PC-9 (cell line): ENCODE measurements at regions not wholly inside any gene's neighbourhood (a gene's known extent, or its start where the extent isn't known, plus 50 kb on each side); places are given as distances from the start of the nearest gene placed in this dataset.

ENCODE experiments used
- BruUV-seq: library from RNA; stranded (reverse); fragments of 400-500 nt; replicated peaks from 2 replicates; lab custom pipeline; 2021; lab: Mats Ljungman, UMichigan
- CTCF ChIA-PET: fragments of 300-600 bp; sonication (Branson Sonifier 250); formaldehyde crosslinking; loops from one replicate; lab custom pipeline; 2022; ENCODE audit warnings: antibody characterized with exemption; lab: Charles Lee
- POLR2A ChIA-PET: fragments of 300-600 bp; sonication (Branson Sonifier 250); formaldehyde crosslinking; loops from one replicate; lab custom pipeline; 2022; ENCODE audit warnings: antibody characterized with exemption; ENCODE audit not compliant: unreplicated experiment; lab: Charles Lee
- DNase-seq, 2 experiments: peaks; one replicate each; pipeline versions ENCODE4 v3.0.0 to v3.0.0-alpha.2; 2015 to 2022; ENCODE audit warnings: mixed read lengths in 1 of 2
- H2AFZ ChIP-seq: fragments of 200-600 bp; sonication (generic); 2 replicates; pipeline ENCODE4 v1.8.1; 2017; ENCODE audit warnings: antibody characterized with exemption
- H3F3A ChIP-seq: fragments of 200-600 bp; sonication (generic); 2 replicates; pipeline ENCODE4 v1.8.1; 2017; ENCODE audit warnings: antibody characterized with exemption, mild to moderate bottlenecking, low read depth; ENCODE audit not compliant: insufficient read depth
- H3K27ac ChIP-seq: fragments of 200-600 bp; sonication (generic); 2 replicates; pipeline ENCODE4 v1.6.1; 2016; ENCODE audit warnings: mixed run types
- H3K27me3 ChIP-seq: fragments of 200-600 bp; sonication (generic); 2 replicates; pipeline ENCODE4 v1.6.1; 2016; ENCODE audit warnings: low read depth, mixed run types; ENCODE audit not compliant: insufficient read depth
- H3K36me3 ChIP-seq: fragments of 200-600 bp; sonication (generic); 2 replicates; pipeline ENCODE4 v1.6.1; 2016; ENCODE audit warnings: low read depth, mixed run types
- H3K4me1 ChIP-seq: fragments of 200-600 bp; sonication (generic); replicated peaks from 2 replicates; pipeline ENCODE4 v1.6.1; 2016; ENCODE audit warnings: mixed run types; ENCODE audit not compliant: insufficient read depth
- H3K4me2 ChIP-seq: fragments of 200-600 bp; sonication (generic); 2 replicates; pipeline ENCODE4 v1.6.1; 2017; ENCODE audit warnings: mixed run types
- H3K4me3 ChIP-seq: fragments of 200-600 bp; sonication (generic); 2 replicates; pipeline ENCODE4 v1.6.1; 2016; ENCODE audit warnings: mixed run types
- H3K79me2 ChIP-seq: fragments of 200-600 bp; sonication (generic); 2 replicates; pipeline ENCODE4 v1.6.1; 2017; ENCODE audit warnings: low read depth, mixed run types
- H3K9me2 ChIP-seq: fragments of 200-600 bp; sonication (generic); 2 replicates; pipeline ENCODE4 v1.8.1; 2017; ENCODE audit warnings: mild to moderate bottlenecking; ENCODE audit not compliant: insufficient read depth
- H3K9me3 ChIP-seq: fragments of 200-600 bp; sonication (generic); 2 replicates; pipeline ENCODE4 v1.8.1; 2016; ENCODE audit warnings: low read depth; ENCODE audit not compliant: insufficient read depth
- H4K20me1 ChIP-seq: fragments of 200-600 bp; sonication (generic); 2 replicates; pipeline ENCODE4 v1.8.1; 2017; ENCODE audit not compliant: insufficient read depth
- CTCF ChIP-seq: fragments of 200-600 bp; sonication (generic); conservative IDR thresholded peaks from 2 replicates; pipeline ENCODE4 v1.6.1; 2017; ENCODE audit warnings: mixed run types, antibody characterized with exemption, mild to moderate bottlenecking, moderate library complexity
- EZH2 ChIP-seq: fragments of 200-600 bp; sonication (generic); IDR thresholded peaks from 2 replicates; pipeline ENCODE4 v1.8.0; 2017; ENCODE audit warnings: antibody characterized with exemption, low read depth
- intact Hi-C: fragments of 100-400 bp; cut with micrococcal nuclease; formaldehyde crosslinking; loops from one replicate; pipeline ENCODE4 v1.10.0; 2022; ENCODE audit not compliant: unreplicated experiment

GRCh38 chr14:85122690-85123089 lies 407.3 kb upstream of the FLRT2 start:
- ChIA-PET POLR2A (no interaction called here), CTCF (no interaction called here)
- H2AFZ ChIP-seq, result no peak overlapping the region
- peak in 1 of 2 experiments; percentile 40 for DNase-seq
- no peak overlapping the region for H3K27ac ChIP-seq
- H3F3A ChIP-seq, result no peaks in the 10 kb centered on the region
- no peaks in the 10 kb centered on the region for H3K9me2 ChIP-seq
- H3K4me3 ChIP-seq, result no peak overlapping the region
- H3K79me2 ChIP-seq, result no peaks in the 10 kb centered on the region
- no TSS peak for BruUV-seq
- H3K9me3 ChIP-seq, result no peaks in the 10 kb centered on the region
- H3K27me3 ChIP-seq, result no peaks in the 10 kb centered on the region
- H4K20me1 ChIP-seq, result no peaks in the 10 kb centered on the region
- no peaks in the 10 kb centered on the region for H3K36me3 ChIP-seq
- intact Hi-C loops, result no loop called here
- no peaks in the 10 kb centered on the region for H3K4me1 ChIP-seq
- TF ChIP-seq CTCF (no peak), EZH2 (no peak)
- H3K4me2 ChIP-seq, result no peak overlapping the region

DNA sequence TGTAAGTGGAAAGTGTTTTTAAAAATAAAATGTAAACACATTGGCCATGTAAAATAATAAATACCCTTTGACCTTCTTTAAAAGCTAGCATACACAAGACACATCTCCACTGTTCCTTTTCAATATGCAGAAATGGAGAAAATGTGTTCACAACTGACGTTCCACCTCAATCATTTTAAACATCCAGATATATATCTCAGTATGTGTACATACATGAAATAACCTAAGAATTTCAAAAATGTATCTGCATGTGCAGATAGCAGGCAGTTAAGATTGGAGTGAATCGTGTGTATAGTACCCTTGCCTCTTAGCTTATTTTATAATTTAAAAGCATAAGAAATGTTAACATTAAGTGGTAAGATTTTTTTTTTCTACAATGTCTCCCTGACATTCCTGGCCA lies 406.2 kb upstream of the FLRT2 start:
- Histone ChIP-seq H3F3A (no peaks in the 10 kb centered on the region), H3K4me1 (no peaks in the 10 kb centered on the region), H3K36me3 (no peaks in the 10 kb centered on the region), H4K20me1 (no peaks in the 10 kb centered on the region), H3K27me3 (no peaks in the 10 kb centered on the region), H3K4me3 (no peak overlapping the region), H3K4me2 (no peak overlapping the region), H3K9me2 (no peaks in the 10 kb centered on the region), H2AFZ (no peak overlapping the region), H3K27ac (no peak overlapping the region), H3K79me2 (no peaks in the 10 kb centered on the region), H3K9me3 (no peaks in the 10 kb centered on the region)
- CTCF ChIA-PET, result no interaction called here
- POLR2A ChIA-PET, result no interaction called here
- DNase-seq, result no peak
- TF ChIP-seq CTCF (no peak), EZH2 (no peak)
- intact Hi-C loops, result no loop called here
- BruUV-seq, result no TSS peak

DNA sequence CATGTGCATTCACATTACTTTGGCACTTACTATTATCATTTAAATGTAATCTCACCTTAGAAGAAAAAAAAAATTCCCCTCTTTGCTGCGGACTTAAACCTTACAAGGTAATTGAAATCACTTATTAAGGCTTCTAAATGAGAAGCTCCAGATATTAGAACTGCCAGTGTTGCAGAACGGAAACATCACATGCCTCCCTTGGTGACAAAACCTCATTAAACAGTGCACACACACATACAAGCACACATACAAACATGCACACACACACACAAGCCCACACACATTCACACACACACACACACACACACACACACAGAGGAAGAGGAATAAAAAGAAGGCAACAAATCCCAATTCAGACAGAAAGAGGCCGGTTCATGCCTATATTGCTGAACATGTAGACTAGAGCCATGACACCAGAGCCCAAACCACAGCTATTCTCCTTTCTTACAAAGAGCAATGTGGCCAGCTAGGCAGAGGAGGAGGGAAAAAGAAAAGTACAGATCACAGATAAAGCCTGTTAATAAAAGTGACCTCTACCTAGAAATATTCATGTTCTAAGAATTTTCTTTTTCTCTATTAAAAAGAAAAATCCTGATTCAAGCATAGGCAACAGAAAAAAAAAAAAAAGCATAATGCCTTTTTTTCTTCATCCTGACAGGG lies 405.2 kb upstream of the FLRT2 start:
- TF ChIP-seq CTCF, result no peak
- Histone ChIP-seq H3K27me3 (no peaks in the 10 kb centered on the region), H3K79me2 (no peaks in the 10 kb centered on the region), H2AFZ (no peak overlapping the region), H3K9me2 (no peaks in the 10 kb centered on the region), H3K4me3 (no peak overlapping the region), H3F3A (no peaks in the 10 kb centered on the region), H3K36me3 (no peaks in the 10 kb centered on the region), H3K4me1 (no peaks in the 10 kb centered on the region), H3K4me2 (no peak overlapping the region), H3K9me3 (no peaks in the 10 kb centered on the region), H4K20me1 (no peaks in the 10 kb centered on the region), H3K27ac (no peak overlapping the region)
- ChIA-PET CTCF (no interaction called here), POLR2A (no interaction called here)
- intact Hi-C loops, result no loop called here
- no TSS peak for BruUV-seq
- no peak for DNase-seq
